ENCODE measurements at regions not wholly inside any gene's neighbourhood (a gene's known extent, or its start where the extent isn't known, plus 50 kb on each side); places are given as distances from the start of the nearest gene placed in this dataset.

DNA sequence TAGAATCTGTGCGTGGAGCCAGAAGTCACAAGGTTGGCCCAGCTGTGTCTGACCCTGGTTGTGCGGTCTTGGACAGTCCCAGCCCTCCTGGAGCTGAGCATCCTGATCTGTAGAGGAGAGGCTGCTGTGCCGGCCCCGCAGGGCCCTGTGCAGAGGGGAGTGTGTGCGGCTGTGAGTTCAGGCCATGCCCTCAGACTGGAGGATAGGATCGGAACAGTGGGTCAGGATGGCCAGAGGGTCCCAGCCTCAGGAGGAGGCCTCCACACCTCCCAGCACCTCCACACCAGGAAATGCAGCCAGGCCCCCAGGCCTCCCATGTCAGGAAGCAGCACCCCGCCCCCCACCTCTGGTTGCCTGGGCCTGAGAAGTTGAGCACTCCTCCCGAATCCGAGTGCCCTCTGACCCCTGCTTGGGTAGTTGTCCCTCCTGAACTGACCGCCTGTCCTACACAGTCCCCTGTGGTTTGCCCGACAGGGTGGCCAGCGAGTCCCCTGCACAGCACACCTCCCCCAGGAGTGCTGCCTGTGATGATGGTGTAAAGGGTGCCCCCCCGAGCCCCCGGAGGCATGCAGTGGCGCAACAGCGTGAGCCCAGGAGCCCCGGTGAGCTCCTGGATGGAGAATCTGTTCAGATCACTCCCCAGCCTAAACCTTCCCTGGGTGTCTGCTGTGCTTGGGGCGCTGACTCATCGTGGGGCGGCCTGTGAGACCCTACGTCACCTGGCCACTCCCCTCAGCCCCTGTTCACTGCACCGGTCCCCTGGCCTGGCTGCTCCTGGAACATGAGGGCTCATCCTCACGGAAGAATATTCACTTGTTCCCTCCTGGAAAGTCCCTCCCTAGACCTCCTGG lies 285.2 kb downstream of the SEC14L1 start:
- H3K36me3 Mint-ChIP-seq (ENCODE audit: low read depth), result no peaks in the 10 kb centered on the region
- H3K4me3 Mint-ChIP-seq, result peak overlapping the region; percentile 32
- H3K27ac Mint-ChIP-seq, result peak overlapping the region; percentile 49
- H3K27me3 Mint-ChIP-seq, result no peaks in the 10 kb centered on the region
- H3K9me3 Mint-ChIP-seq, result no peaks in the 10 kb centered on the region
- peaks cover 77% of the 10 kb centered on the region for H3K4me1 Mint-ChIP-seq (ENCODE audit: low read depth)

DNA sequence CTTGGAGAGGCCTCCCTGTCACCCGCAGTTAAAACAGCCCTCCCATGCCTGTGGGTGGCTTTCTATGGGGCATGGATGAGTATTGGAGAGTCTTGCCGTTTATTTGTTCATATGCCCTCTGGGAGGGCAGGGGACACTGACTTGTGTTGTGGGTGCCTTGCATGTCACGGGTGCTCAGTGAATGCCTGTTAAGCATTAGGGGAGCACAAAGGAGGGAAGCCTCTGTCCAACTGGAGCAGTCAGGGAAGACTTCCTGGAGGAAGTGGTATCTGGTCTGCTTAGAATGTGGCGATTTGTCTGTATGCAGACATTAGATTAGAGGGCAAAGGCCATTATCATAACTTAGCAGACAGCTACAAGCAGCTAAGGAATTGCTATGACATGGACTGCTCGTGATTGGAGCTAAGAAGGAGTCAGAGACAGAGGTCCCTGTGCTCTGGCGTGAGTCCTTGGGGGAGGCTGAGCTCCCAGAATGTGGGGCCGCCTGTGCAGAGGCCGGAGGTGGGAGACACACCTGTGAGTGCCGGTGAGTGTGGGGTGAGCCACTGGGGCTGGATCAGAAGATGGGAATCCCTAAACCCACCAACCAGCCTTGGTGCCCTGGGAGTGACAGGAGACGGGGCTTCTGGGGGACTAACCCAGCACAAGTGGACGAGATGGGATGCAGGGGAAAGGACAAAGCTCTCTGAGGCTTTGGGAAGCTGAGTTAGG lies 286.1 kb downstream of the SEC14L1 start:
- H3K4me1 Mint-ChIP-seq (ENCODE audit: low read depth), result peaks cover 77% of the 10 kb centered on the region
- no peaks in the 10 kb centered on the region for H3K36me3 Mint-ChIP-seq (ENCODE audit: low read depth)
- no peaks in the 10 kb centered on the region for H3K9me3 Mint-ChIP-seq
- H3K27me3 Mint-ChIP-seq, result no peaks in the 10 kb centered on the region
- peak overlapping the region; percentile 51 for H3K27ac Mint-ChIP-seq
- H3K4me3 Mint-ChIP-seq, result no peak overlapping the region

DNA sequence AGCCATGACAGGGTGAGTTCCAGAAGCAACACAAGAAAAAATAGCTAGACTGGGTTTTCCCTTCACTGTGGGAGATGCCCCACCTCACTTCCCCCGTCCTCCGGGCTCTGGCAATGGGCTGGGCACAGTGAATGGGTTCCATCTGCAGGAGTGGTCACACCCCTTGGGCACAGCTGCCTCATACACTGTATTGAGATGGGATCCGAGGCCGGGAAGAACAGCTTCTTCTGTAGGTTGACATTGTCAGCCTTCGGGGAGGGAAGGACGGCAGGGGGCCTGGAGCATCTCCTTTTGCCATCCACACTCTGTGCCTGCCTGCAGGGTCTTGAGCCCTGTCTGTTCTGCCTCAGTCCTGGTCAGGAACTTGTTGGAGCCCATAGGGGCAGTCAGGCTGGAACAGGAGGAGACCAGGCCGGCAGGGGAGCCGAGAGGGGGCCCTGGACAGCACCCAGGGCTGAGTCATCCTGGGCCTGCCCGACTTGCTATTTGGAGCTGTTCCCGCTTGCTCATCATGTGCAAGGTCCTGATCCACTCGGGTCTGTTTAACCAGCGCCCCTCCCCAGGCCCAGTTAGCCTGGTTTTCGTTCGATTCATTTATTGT lies 286.7 kb downstream of the SEC14L1 start:
- no peak overlapping the region for H3K27ac Mint-ChIP-seq
- H3K4me3 Mint-ChIP-seq, result no peak overlapping the region
- no peaks in the 10 kb centered on the region for H3K36me3 Mint-ChIP-seq (ENCODE audit: low read depth)
- H3K27me3 Mint-ChIP-seq, result no peaks in the 10 kb centered on the region
- H3K9me3 Mint-ChIP-seq, result no peaks in the 10 kb centered on the region
- peaks cover 84% of the 10 kb centered on the region for H3K4me1 Mint-ChIP-seq (ENCODE audit: low read depth)

DNA sequence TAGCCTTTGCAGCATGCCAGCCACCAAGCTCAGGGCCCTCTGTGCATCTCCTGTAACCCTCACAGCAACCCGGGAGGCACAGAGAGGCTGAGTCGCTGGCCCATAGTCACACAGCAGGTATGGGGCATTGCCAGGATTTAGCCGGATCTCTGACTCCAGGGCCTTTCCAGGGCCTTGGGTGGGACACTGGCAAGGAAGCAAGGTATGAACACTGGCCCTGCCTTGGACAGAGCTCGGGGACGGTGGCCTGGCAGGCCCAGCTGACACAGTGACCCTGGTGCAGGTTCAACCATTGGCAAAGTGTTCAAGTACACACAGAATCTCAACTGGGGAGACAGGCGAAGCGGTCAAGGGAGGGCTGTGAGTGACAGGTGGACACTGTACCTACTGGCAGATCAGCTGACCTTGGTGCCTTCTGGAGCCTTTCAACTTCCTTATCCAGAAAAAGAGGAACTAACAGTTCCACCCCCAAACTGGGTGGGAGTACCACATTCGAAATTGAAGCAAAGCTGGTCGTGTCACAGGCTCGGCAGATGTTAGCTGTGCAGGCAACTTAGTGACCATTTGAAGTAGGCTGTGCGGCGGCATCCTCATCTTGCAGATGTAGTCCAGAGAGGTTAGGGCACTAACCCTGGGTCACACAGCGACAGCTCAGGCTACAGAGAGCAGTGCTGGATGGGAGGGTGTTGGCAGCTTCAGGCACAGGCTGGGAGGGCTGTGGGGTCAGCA lies 287.4 kb downstream of the SEC14L1 start:
- H3K9me3 Mint-ChIP-seq, result no peaks in the 10 kb centered on the region
- H3K36me3 Mint-ChIP-seq (ENCODE audit: low read depth), result no peaks in the 10 kb centered on the region
- no peak overlapping the region for H3K27ac Mint-ChIP-seq
- H3K4me3 Mint-ChIP-seq, result no peak overlapping the region
- no peaks in the 10 kb centered on the region for H3K27me3 Mint-ChIP-seq
- peaks cover 87% of the 10 kb centered on the region for H3K4me1 Mint-ChIP-seq (ENCODE audit: low read depth)

DNA sequence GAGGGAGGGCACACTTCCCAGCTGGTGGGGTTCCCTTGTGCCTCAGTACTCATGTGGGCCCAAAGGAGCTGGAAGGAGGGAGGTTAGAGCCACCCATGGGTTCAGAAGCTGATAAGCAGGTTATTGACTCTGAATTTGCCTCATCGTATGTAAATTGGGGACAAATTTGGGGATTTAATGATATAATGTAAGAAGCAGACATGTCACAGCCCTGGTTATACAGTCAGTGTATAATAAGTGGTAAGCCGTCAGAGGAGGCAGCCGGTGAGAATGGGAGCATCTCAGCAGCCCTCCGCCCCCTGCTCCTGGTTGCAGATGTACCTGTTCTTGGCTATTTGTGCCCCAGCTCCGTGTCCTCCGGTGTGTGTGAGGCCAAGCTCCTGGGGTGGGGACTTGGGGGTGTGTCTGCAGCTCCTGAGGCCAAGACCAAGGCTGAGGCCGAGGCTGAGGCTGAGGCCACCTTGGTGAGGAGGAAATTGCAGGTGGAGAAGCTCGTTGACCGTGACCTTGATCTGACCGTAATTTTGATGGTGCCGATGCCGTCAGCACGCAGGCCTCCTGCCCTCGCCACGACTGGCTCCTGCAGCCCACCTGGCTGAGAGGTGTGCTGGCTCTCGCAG lies 288.1 kb downstream of the SEC14L1 start:
- no peak overlapping the region for H3K27ac Mint-ChIP-seq
- H3K36me3 Mint-ChIP-seq (ENCODE audit: low read depth), result no peaks in the 10 kb centered on the region
- no peaks in the 10 kb centered on the region for H3K27me3 Mint-ChIP-seq
- H3K4me1 Mint-ChIP-seq (ENCODE audit: low read depth), result peaks cover 88% of the 10 kb centered on the region
- no peak overlapping the region for H3K4me3 Mint-ChIP-seq
- H3K9me3 Mint-ChIP-seq, result no peaks in the 10 kb centered on the region

DNA sequence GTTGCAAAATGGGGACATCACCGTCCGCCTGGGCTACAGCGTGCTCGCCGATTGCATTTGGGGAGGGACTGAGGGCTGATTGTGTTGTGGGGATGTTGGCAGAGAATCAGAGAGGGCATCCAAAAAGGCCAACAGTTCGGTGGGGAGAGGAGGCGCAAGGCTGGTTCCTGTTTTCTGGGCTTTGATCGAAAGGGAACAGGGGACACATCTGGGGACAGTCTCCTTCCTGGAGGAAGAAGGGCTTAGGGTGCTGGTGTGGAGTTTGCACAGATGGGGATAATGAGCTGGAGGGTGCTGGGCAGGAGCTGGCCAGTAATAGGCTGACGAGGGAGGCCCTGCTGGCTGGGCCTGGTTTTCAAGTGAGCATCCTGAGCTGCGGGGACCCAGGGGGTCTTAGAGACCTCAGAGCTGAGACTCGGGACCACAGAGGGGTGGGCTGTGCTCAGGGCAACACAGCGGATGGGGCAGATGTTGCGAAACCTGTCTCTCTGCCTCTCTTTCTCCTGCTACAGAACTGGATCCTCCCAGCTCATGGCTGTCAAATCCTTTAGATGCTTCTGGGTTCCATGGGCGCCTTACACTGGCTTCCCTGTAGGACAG lies 288.7 kb downstream of the SEC14L1 start:
- Mint-ChIP-seq H3K4me3 (no peak overlapping the region), H3K36me3 (ENCODE audit: low read depth) (no peaks in the 10 kb centered on the region), H3K4me1 (ENCODE audit: low read depth) (peaks cover 93% of the 10 kb centered on the region), H3K27ac (peak overlapping the region; percentile 26), H3K9me3 (no peaks in the 10 kb centered on the region), H3K27me3 (no peaks in the 10 kb centered on the region)

- Mint-ChIP-seq H3K4me3 (no peak overlapping the region), H3K9me3 (no peaks in the 10 kb centered on the region), H3K4me1 (ENCODE audit: low read depth) (peaks cover 97% of the 10 kb centered on the region), H3K27ac (no peak overlapping the region), H3K27me3 (no peaks in the 10 kb centered on the region), H3K36me3 (ENCODE audit: low read depth) (no peaks in the 10 kb centered on the region)
Observed at GRCh38 chr17:77429969-77430752, 289.4 kb downstream of the SEC14L1 start.

DNA sequence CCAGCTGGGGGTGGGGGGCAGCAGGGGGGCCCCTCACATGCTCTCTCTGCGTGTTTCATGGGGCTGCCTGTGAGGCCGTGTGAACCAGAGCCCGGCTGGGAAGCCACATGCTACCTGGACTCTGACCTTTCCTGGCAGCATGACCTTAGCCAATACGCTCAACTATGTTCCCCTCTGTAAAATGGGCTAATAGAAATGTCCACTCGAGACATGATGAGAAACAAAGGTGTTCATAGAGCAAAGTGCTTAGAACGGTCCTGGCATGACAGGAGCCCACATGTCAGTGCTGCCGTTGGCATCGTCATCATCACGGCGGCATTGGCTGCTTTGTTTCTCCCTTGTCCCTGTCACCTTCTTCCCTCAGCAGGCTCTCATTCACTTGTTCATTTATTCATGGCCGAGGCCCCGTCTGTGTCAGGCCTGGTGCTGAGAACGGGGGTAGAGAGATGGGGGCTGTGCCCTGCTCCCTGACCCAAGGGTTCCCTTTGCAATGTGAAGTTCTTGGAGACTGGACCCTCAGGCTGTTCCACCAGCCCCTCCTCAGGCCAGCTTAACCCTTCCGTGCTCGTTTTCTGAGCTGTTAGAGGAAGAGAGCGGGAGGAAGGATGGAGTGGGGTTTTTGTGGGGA lies 291.4 kb downstream of the SEC14L1 start:
- Mint-ChIP-seq H3K27ac (peak overlapping the region; percentile 90), H3K4me3 (peak overlapping the region; percentile 80), H3K9me3 (no peaks in the 10 kb centered on the region), H3K36me3 (ENCODE audit: low read depth) (no peaks in the 10 kb centered on the region), H3K4me1 (ENCODE audit: low read depth) (peaks cover 98% of the 10 kb centered on the region), H3K27me3 (no peaks in the 10 kb centered on the region)

GRCh38 chr17:77432742-77433141 lies 292.0 kb downstream of the SEC14L1 start:
- no peaks in the 10 kb centered on the region for H3K9me3 Mint-ChIP-seq
- H3K4me1 Mint-ChIP-seq (ENCODE audit: low read depth), result peaks cover 98% of the 10 kb centered on the region
- peak overlapping the region; percentile 90 for H3K27ac Mint-ChIP-seq
- peak overlapping the region; percentile 80 for H3K4me3 Mint-ChIP-seq
- H3K36me3 Mint-ChIP-seq (ENCODE audit: low read depth), result no peaks in the 10 kb centered on the region
- no peaks in the 10 kb centered on the region for H3K27me3 Mint-ChIP-seq

- H3K4me1 Mint-ChIP-seq (ENCODE audit: low read depth), result peaks cover 98% of the 10 kb centered on the region
- H3K27ac Mint-ChIP-seq, result peak overlapping the region; percentile 90
- no peaks in the 10 kb centered on the region for H3K36me3 Mint-ChIP-seq (ENCODE audit: low read depth)
- H3K4me3 Mint-ChIP-seq, result peak overlapping the region; percentile 80
- no peaks in the 10 kb centered on the region for H3K27me3 Mint-ChIP-seq
- no peaks in the 10 kb centered on the region for H3K9me3 Mint-ChIP-seq
Observed at GRCh38 chr17:77433385-77434135, 292.8 kb downstream of the SEC14L1 start.

DNA sequence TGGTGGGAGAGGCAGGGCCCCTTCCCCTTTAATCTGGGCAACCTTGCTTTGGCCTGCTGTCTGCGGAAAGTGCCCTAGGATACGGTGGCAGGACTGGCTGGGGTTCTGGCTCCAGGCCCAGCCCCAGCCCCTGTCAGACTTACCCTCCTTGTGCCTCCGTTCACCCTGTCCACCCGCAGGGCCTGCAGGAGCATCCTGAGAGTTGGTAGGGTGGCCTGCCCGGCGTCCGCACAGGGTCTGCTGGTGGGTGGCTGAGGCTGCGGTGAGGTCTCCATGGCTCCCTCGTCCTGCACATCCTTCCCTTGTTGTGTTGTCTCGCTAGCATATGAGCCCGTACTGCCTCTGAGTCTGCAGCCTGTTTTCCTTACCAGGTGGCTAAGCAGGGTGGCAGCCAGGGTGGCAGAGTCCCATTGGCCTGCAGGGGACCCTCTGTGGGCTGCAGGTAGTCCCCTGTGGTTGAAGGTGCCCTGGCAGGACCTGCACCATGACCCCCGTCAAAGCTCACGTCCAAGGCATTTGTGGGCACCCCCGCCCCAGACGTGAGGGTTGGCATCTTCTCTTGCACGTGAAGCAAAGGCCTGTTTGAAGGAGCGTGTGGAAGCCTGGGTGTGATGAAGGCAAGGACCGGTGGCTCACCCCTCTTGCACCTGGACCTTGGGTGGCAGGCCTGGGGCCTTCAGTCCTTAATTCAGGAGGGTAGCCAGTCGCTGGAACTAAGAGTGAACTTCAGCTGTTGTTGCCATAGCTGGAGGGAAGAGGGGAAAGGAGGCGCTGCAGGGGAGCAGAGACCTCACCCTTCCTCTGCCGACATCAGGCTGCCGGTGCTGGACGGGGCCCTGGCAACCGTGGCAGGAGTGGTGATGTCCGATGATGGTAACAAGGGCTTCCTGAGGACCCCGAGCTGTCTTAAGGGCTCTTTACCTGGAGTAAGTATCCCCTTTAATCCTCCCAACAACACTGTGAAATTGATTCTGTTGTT lies 293.7 kb downstream of the SEC14L1 start:
- H3K27me3 Mint-ChIP-seq, result no peaks in the 10 kb centered on the region
- H3K36me3 Mint-ChIP-seq (ENCODE audit: low read depth), result no peaks in the 10 kb centered on the region
- peak overlapping the region; percentile 80 for H3K4me3 Mint-ChIP-seq
- H3K27ac Mint-ChIP-seq, result peak overlapping the region; percentile 90
- peaks cover 98% of the 10 kb centered on the region for H3K4me1 Mint-ChIP-seq (ENCODE audit: low read depth)
- no peaks in the 10 kb centered on the region for H3K9me3 Mint-ChIP-seq

Data from stimulated activated naive CD8-positive, alpha-beta T cell treated with anti-CD3 and anti-CD28 coated beads, Interleukin-15, Interleukin-2, amounts not matched to agents 100 ng/mL and 50 ng/mL, for 24 hours (primary cell).